GM18520 (cell line): ENCODE measurements at regions not wholly inside any gene's neighbourhood (a gene's known extent, or its start where the extent isn't known, plus 50 kb on each side); places are given as distances from the start of the nearest gene placed in this dataset.
"Not testable (repeated sequence)": the region's sequence is repeated elsewhere in the genome, so short reads cannot be mapped to it uniquely, and the experiment has no call there.

ENCODE experiments used
- ATAC-seq: cut with Tn5 transposase; IDR thresholded peaks from one replicate; pipeline ENCODE4 v1.9.1; 2021; ENCODE audit not compliant: unreplicated experiment

GRCh38 chr4:156335721-156336120, 382.1 kb upstream of the CTSO start:
- no peak for ATAC-seq

- no peak for ATAC-seq
Observed at GRCh38 chr4:156330436-156331031, 376.9 kb upstream of the CTSO start.

GRCh38 chr4:156329779-156330178, 376.1 kb upstream of the CTSO start:
- no peak for ATAC-seq

GRCh38 chr4:156328882-156329281, 375.2 kb upstream of the CTSO start:
- no peak for ATAC-seq

- ATAC-seq, result no peak
Observed at GRCh38 chr4:156326246-156326645, 372.6 kb upstream of the CTSO start.

GRCh38 chr4:156322592-156322991, 368.9 kb upstream of the CTSO start:
- ATAC-seq, result no peak

GRCh38 chr4:156321203-156321602, 367.5 kb upstream of the CTSO start:
- no peak for ATAC-seq

GRCh38 chr4:156313497-156313896, 359.8 kb upstream of the CTSO start:
- no peak for ATAC-seq

GRCh38 chr4:156312261-156312847, 358.7 kb upstream of the CTSO start:
- ATAC-seq, result no peak

GRCh38 chr4:156309031-156309430, 355.4 kb upstream of the CTSO start:
- ATAC-seq, result no peak

GRCh38 chr4:156303708-156304107, 350.0 kb upstream of the CTSO start:
- ATAC-seq, result no peak

- ATAC-seq, result no peak
Observed at GRCh38 chr4:156298230-156298629, 344.6 kb upstream of the CTSO start.

- ATAC-seq, result no peak
Observed at GRCh38 chr4:156295676-156296195, 342.1 kb upstream of the CTSO start.

- ATAC-seq, result no peak
Observed at GRCh38 chr4:156294577-156294976, 340.9 kb upstream of the CTSO start.

- no peak for ATAC-seq
Observed at GRCh38 chr4:156293657-156294297, 340.1 kb upstream of the CTSO start.

GRCh38 chr4:156291317-156291716, 337.7 kb upstream of the CTSO start:
- no peak for ATAC-seq

GRCh38 chr4:156290811-156291210, 337.1 kb upstream of the CTSO start:
- no peak for ATAC-seq

- not testable (repeated sequence) for ATAC-seq
Observed at GRCh38 chr4:156290026-156290425, 336.4 kb upstream of the CTSO start.

- ATAC-seq, result no peak
Observed at GRCh38 chr4:156280686-156281085, 327.0 kb upstream of the CTSO start.

GRCh38 chr4:156265407-156265806, 311.7 kb upstream of the CTSO start:
- no peak for ATAC-seq

GRCh38 chr4:156261230-156261629, 307.6 kb upstream of the CTSO start:
- no peak for ATAC-seq

- ATAC-seq, result no peak
Observed at GRCh38 chr4:156255230-156256007, 301.8 kb upstream of the CTSO start.
